ENCODE measurements at regions not wholly inside any gene's neighbourhood (a gene's known extent, or its start where the extent isn't known, plus 50 kb on each side); places are given as distances from the start of the nearest gene placed in this dataset.

- TF ChIP-seq EGR1 (IDR thresholded peaks at IDR 0.05; ENCODE audit: low read depth) (no peak), POLR2A (IDR thresholded peaks at IDR 0.05; ENCODE audit: borderline replicate concordance, extremely low read depth, insufficient read depth, insufficient read length) (no peak), FOSL1 (IDR thresholded peaks at IDR 0.05; ENCODE audit: low read depth) (no peak), JUND (IDR thresholded peaks at IDR 0.05) (no peak), POLR2AphosphoS5 (IDR thresholded peaks at IDR 0.05; ENCODE audit: low read depth, low read length) (no peak), EZH2 (IDR thresholded peaks at IDR 0.05) (no peak), YY1 (IDR thresholded peaks at IDR 0.05; ENCODE audit: extremely low read depth, insufficient replicate concordance, low read depth, low read length) (no peak), EZH2phosphoT487 (IDR thresholded peaks at IDR 0.05; ENCODE audit: borderline replicate concordance) (no peak)
- TF ChIP-seq, protein P1, sequence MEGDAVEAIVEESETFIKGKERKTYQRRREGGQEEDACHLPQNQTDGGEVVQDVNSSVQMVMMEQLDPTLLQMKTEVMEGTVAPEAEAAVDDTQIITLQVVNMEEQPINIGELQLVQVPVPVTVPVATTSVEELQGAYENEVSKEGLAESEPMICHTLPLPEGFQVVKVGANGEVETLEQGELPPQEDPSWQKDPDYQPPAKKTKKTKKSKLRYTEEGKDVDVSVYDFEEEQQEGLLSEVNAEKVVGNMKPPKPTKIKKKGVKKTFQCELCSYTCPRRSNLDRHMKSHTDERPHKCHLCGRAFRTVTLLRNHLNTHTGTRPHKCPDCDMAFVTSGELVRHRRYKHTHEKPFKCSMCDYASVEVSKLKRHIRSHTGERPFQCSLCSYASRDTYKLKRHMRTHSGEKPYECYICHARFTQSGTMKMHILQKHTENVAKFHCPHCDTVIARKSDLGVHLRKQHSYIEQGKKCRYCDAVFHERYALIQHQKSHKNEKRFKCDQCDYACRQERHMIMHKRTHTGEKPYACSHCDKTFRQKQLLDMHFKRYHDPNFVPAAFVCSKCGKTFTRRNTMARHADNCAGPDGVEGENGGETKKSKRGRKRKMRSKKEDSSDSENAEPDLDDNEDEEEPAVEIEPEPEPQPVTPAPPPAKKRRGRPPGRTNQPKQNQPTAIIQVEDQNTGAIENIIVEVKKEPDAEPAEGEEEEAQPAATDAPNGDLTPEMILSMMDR (IDR thresholded peaks at IDR 0.05 in 2 of 3, conservative IDR thresholded peaks at IDR 0.05 in 1 of 3; ENCODE audit: borderline replicate concordance in 1 of 3, insufficient read depth in 1 of 3, low read depth in 2 of 3, low read length in 2 of 3), result no peak
- TF ChIP-seq, protein P2, sequence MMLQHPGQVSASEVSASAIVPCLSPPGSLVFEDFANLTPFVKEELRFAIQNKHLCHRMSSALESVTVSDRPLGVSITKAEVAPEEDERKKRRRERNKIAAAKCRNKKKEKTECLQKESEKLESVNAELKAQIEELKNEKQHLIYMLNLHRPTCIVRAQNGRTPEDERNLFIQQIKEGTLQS (IDR thresholded peaks at IDR 0.05), result no peak
Measured at GRCh38 chr12:72089678-72090077, 151.0 kb downstream of the TPH2 start.

All from HCT116 (cell line).